NOMO-1 treated with DMSO at 0.1 percent for 48 hours (cell line): ENCODE measurements at regions not wholly inside any gene's neighbourhood (a gene's known extent, or its start where the extent isn't known, plus 50 kb on each side); places are given as distances from the start of the nearest gene placed in this dataset.

Experiments used
- DNase-seq: peaks from one replicate; lab custom pipeline; 2025; ENCODE audit not compliant: unreplicated experiment; lab: John Stamatoyannopoulos, UW

DNA sequence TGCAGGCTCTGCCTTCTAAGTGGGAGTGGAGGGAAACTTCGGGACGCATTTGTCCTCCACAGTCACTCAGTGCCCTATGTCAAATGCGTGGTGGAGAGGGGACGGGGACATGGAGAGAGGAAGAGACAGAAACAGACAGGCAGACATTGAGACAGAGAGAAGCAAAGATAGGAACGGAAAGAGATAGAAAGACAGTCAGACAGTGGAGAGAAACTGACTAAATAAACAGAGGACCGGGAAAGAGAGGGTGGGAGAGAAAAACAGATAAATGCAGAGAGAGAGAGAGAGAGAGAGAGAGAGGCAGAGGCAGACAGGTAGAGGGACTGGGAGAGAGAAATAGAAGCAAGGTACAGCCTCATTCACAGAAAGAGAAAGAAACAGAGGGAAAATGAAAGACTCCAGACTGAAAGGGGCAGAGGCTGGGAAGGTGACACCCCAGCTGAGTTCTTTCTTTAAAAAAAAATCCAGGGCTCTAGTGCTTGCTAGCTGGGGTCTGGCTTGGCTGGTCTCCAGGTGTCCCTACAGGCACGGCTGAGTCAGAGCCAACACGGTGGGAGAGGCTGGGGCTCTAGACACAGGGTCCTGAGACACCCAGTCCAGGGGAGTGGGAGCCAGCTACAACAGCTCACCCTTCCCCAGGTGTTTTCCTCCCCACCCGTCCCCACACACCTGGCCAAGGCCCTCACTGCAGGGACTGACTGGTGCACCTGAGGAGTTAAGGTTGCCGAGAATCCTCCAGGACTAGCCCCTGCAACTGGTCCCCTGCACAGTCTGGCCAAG, 506.1 kb upstream of the PROK2 start:
- DNase-seq: no peak

DNA sequence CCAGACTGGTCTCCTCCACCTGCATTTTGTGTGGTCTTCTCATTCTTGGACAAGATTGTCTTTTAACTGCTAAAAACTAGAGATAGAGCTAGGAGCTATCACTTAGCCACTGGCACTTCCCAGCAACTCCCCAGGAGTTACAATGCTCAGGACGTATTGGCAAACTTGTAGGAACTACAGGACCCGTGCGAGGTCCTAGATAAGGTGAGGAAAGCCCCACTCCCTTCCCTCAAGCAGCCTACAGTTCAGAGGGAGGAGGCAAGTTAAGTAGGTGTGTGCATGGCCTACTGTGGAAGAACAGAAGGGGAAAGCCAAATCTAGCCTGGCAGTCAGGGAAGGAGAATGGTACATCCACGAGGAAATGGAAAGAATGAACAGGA, 504.7 kb upstream of the PROK2 start:
- DNase-seq: no peak

DNA sequence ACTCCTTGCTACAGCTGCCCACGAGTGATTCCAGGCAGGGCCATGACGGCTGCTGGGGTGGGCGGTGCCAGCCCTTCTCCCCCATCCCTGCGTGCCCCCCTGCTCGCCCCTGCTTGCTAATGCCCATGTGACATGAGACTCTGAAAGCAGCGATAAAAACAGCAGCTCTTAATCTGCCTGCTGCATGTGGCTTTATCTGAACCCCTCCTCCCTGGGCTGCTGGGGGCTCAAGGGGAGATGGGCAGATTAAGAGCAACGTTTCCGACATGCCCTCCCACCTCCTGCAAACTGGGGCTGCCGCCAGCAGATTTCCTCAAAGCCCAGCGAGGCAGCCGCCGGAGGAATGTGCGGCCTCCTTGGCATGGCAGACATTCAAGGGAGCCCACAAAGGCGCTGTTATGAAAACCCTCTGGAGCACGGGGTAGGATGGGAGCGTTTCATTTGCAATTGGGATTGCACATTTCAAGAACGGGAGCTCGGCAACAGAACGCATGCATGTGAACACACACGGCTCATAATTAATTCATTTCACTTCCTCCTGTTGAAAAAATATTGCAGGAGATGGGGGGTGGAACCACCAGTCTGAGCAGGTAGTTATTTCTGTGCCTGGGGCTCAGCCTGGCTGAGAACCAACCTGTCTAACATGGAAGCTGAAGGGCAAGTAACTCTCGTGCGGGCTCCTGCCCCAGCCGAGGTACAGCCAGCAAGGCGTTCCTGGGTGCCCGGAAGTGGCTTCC, 504.2 kb upstream of the PROK2 start:
- peak; percentile 65 for DNase-seq

DNA sequence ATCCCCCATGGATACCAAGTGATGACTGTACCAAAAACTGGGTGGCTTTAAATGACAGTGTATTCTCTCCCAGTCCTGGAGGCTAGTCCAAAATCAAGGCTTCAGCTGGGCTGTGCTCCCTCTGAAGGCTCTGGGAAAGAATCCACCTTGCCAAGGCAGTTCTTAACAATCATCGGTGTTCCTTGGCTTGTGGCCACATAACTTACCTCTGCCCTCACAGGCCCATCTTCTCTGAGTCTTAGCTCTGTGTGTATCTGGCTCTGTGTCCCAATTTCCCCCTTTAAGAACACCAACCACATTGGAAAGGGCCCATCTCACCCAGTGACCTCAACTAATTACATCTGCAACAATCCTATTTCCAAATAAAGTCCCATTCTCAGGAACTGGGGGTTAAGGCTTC, 503.0 kb upstream of the PROK2 start:
- no peak for DNase-seq

DNA sequence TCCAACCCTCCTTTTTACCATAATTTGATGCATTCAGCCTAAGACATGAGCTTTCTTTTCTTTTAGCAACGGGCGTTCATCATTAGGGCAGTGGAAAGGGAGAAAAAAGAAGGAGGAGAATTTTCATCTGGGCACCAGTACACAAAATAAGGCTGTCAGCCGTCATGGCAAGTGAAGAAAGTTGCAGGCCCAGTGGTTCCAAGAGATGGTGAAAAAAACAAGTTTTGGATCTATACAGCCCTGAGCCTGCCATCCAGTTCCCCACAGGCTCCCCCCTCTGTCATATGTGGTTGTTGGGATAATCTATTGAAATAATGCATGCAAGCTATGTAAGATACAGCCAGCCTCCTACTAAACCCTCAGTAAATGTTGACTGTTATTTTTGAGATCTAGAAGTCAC, 500.6 kb upstream of the PROK2 start:
- DNase-seq: no peak

DNA sequence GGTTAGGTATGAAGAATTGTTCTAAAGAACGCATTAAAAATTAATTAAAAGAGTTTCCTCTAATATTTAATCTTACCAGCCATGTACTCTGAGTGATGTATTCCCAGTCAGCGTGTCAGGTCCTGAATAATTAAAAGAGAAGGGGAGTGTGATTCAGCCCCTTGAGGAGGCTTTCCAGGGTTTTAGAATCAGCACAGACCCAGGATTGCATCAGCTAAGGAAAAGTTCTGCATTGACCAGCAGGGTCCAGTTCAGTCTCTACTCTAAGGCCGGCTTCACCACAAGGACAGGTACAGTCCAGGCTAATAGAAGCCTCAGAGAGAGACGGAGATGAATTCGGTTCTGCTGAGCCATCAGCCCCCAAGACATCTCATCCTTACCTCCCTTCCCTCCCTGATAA, 499.5 kb upstream of the PROK2 start:
- no peak for DNase-seq

DNA sequence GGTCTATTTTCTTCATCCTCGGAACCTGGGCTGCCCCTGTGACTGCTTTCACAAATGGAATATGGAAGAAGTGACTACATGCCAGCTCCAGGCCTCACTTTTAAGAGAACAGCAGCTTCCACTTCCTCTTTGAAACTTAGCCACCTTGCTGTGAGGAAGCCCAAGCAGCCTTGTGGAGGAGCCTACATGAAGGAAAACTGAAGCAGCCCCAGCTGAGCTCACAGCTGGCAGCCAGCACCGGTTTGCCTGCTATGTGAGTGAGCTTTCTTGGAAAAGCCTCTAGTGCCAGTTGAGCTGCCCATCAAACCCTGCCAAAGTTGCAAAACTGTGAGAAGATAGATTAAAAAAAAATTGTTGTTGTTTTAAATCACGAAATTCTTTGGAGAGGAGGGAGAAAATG, 498.0 kb upstream of the PROK2 start:
- DNase-seq: peak; percentile 35

DNA sequence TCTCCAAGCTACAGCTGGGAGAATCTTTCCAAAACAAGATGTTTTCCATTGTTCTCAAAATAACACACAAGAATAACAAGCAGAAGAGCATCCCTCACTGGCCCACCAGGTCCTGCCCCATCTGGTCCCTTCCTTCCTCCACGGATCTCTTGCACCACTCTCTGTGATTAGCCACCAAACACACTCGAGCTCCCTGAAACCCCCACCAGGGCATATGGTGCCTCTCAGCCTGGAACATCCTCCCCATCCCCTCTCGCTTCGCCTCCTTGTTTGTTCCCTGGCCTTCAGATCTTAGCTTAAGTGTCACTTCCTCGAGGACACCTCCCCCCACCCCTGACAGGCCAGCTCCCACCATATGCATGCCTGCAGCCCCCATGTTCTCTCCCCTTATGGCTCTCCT, 496.6 kb upstream of the PROK2 start:
- no peak for DNase-seq

DNA sequence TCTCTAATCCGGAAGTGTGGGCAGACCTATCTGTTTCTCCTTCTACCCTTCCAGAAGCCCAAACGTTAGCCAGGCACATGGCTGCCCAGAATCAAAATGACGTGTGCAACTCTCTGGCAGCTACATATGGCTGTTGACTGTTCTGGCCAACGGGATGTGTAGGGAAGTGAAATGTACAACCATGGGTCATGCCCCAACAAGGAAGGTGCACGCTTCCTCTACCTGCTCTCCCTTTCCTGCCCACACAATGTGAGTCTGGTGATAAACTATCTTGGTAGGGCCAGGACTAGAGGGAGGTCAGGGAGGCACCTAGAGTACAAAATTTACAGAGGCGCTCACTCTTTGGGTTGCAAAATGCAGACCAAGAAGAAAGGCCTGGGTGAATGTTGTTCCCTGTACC, 495.9 kb upstream of the PROK2 start:
- DNase-seq: no peak

DNA sequence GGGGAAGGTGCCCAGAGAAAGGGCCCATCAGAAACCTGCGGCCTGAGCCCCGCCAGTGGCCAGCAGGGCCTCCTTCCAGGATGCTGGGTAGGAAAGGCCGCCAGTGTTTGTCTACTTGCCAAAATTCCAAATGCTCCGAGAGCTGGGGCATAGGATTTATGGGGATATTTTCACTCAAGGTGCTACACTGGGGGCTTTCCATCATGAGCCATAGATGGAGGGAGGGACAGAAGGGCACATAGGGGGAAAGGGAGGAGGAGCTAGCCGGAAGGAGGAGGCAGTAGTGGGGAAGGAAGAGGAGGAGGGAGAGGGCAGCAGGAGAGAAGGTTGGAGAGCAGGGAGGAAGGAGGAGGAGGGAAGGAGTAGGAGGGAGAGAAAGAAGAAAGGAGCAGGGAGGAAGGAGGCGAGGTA, 494.7 kb upstream of the PROK2 start:
- DNase-seq: no peak

DNA sequence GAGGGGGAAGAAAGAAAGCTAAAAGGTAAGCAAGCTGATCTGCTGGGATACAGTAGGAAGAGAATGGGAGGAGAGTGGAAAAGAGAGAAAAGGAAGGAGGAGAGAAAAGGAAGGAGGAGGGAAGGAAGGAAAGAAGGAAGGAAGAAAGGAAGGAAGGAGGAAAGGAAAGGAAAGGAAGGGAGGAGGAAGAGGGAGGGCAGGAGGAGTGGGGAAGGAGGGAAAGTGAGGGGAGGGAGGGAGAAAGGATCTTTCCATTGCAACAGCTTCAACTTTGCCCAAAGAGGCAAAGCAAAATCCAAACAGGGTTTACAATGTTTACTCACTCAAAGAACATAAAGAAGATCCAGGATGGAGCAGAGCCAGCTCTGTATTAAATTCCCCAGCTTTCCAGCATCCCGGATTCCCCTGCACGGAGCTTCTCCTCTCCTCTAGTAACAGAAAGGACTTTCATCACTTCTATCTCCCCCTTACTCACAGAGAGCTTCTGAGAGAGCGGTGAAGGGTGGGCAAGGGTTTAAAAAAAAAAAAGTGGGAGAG, 494.2 kb upstream of the PROK2 start:
- no peak for DNase-seq

DNA sequence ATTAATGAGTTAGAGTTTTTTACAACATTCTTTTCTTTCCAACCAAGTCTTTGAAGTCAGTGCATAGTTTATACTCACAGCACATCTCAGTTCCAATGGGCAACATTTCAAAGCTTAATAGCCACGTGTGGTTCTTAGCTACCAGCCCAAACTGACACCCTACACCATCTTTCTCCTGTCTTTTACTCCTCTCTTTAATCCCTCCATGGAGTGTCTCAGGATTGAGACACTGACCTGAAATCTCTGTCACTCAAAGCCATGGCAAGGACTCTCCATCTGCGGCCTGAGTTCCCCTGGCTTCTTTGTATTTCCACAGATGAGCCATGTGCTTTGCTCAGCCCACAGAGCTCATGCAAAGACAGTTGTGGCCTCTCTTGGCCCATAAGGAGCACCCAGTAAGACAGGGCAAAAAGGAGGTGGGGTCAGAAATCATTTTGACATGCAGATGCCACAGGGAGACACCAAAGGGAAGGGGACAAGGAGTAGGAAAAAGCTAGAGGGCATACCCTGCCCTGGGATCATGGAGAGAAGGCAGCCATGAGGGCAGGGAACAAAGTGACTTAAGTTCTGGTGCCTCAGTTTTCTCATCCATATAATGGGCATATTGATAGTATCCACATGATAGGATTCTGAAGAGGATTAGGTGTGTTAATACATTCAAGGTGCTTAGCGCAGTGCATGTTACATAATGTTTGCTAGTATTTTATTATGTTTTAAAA, 493.6 kb upstream of the PROK2 start:
- no peak for DNase-seq

DNA sequence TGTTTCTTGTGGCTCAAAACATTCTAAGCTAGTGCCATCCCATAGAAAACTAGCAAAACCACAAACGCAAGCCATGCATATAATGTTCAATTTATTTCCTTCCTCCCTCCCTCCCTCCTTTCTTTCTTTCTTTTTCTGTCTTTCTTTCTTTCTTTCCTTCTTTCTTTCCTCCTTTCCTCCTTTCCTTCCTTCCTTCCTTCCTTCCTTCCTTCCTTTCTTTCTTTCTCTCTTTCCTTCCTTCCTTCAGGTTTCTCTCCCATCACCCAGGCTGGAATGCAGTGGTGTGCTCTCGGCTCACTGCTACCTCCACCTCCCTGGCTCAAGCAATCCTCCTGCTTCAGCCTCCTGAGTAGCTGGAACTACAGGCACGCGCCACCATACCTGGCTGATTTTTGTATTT, 492.8 kb upstream of the PROK2 start:
- DNase-seq: no peak

DNA sequence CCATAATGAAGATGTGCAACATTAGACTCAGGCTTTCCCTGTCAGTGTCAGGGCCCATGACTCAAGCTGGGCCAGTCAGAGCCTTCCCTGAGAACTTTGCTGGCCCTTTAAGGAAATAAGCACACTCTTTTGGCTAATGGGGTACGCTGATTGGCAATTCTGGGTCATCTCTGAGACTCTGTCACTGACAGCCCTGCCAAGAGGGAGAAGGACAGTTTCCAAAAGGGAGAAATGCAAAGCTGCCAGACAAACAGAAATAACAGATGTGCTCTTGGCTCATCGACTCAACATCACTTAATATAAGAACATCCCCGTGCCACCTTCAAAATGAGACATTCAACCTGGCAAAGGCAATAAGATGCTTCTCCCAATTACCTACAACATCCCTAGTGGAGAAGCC, 491.9 kb upstream of the PROK2 start:
- DNase-seq: no peak

DNA sequence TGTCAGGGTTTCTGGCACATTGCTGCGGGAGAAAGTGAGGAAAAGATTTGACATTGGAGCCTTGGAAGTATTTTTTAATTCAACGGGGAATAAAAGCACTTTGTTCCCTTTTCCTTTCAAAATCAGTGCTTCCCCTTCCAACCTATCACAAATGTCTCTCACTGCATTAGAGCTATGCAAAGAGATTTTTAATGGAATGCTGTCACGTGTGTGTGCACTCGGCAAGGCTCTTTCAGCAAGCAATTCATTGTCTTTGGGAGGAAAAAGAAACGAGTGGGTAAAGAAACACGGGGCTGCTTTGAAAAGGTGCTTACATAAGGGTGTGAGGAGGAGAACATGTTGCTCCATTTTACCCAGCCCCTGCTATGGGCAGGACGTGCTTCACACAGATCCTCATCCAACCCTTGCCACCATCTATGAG, 490.4 kb upstream of the PROK2 start:
- DNase-seq: no peak

DNA sequence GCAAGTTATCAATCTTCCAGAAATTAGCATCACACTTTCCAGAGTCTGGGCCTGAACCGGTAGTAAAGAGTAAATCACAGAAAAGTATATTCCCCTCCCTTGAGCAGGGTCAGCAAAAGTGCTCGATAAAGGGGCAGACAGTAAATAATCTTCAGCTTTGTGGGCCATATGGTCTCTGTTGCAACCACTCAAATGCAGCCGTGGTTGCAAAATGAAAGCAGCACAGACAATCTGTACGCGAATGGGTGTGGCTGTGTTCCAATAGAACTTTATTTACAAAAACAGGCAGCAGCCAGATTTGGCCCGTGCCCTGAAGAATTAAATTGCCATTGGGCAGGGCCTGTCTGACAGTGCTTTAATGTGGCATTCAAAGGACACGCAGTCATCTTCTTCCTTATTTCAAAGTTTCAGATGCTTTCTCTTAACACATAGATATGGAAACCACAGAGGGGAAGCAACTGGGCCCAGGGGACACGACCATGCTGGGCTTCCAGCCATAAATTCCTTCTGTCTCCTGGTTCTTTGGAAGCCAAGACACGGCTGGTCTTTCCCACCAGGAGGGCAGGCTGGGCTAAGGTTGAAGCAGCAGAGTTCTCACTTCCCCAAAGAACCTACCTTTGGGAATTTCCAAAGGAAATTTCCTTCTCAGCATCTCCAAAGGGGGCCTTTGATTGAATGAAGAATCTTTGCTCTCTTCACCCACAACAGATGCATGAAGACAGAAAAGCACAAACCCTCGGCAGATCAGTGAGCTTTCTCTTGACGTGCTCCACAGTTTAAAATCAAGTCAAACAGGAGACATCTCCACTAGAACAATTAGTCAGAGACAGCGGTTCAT, 489.8 kb upstream of the PROK2 start:
- peak; percentile 93 for DNase-seq

DNA sequence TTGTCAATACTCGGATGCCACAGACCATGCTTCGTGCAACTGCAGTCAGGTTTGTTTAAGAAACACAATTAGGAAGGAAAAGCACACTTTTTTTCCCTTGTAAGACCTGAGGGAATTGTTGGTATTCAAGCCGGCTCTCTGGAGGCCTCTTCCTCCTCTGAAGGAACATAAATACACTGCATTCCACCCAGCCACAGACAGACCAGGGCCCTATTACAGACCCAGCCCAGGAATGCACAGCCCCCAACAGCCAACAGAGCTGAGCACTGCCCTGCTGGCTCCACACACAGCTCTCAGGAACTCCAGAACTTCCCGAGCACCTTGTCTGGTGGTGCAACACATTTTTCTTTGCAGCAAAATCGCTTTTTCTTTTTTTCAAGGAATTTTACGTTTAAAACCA, 488.7 kb upstream of the PROK2 start:
- no peak for DNase-seq

DNA sequence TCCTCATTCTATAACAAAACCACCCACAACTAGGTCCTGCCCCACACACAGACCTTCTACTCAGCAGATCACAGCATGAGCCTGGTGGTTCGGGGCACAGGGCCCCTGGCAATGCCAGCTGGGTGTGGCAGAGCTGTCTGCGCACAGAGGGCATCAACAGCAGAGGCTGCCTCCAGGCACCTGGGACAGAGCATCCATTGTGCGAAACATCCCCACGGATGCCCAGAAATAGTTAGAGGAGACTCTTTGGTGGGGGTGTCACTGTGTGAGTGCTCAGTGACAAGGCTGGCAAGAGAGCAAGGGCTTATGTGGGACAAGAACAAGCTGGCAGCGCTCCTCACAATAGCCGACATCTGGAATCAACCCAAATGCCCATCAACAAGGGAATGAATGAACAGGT, 487.4 kb upstream of the PROK2 start:
- DNase-seq: no peak

DNA sequence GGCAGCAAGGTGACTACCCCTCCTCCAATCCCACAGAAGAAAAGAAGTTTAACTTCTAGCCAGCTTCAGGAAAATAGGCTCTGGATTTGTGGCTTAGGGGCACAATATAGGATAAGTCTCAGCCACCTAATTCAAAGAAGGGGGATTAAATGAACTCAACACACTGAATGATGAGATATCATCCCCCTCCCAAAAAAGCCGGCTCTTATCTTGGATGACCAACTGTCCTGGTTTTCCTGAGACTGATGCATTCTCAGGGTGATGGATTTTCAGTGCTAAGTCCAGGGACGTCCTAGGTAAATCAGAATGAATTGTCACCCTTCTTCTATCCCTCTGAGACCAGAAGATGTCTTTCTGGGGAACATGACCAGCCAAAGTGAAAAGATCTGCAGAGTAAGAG, 487.0 kb upstream of the PROK2 start:
- no peak for DNase-seq

DNA sequence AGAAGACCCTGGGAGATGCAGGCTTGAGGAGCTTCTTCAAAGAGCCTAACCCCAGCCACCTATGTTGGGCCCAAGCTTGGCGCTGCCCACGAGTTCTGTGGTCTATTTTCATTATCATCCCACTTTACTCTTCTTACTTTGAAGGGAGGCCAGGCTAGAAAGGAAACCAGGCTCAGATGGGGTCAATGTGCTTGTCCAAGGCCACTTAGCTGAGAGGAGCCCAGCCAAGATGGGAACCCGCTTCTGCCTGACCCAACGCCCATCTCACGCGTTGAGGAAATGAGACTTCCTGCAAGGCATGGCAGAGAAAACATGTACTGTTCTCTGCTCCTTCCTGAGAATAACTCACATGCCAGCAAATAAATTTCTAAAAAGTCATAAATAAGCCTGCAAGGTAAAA, 486.3 kb upstream of the PROK2 start:
- no peak for DNase-seq

DNA sequence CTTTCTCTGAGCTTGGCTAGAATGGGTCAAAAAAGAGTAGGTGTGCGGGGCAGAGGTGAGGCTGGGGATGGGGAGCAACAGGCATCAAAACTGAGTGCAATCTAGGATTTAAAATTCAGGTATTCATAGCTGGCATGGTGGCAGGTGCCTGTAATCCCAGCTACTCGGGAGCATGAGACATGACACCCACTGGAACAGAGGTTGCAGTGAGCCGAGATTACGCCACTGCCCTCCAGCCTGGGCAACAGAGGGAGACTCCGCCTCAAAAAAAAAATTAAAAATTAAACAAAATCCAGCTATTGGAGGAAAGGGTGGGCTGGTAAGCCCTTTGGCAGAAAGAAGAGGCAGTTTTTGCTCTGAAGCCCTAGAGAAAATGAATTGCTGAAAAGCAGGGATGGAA, 485.8 kb upstream of the PROK2 start:
- no peak for DNase-seq
